COLO668 (cell line): ENCODE measurements at regions not wholly inside any gene's neighbourhood (a gene's known extent, or its start where the extent isn't known, plus 50 kb on each side); places are given as distances from the start of the nearest gene placed in this dataset.

Source experiments
- DNase-seq: peaks from one replicate; lab custom pipeline; 2025; ENCODE audit not compliant: unreplicated experiment; lab: John Stamatoyannopoulos, UW

DNA sequence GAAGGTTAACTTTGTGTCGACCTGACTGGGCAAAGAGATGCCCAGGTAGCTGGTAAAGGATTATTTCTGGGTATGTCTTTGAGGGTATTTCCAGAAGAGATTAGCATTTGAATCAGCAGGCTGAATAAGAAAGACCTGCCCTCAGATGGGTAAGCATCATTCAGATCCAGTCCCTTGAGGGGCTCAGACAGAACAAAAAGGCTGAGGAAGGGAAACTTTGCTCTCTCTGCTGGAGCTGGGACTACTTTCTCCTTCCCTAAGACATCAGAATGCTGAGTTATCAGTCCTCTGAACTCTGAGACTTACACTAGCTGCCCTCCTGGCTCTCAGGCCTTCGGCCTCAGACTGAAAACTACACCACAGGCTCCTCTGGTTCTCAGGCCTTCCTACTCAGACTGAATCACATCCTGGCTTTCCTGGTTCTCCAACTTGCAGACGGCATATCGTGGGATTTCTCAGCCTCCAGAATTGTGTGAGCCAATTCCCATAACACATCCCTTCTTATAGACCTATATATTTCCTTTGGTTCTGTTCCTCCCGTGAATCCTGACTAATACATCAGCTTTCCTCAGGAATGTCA is 982.9 kb downstream of the TUSC7 start:
- DNase-seq, result no peak

DNA sequence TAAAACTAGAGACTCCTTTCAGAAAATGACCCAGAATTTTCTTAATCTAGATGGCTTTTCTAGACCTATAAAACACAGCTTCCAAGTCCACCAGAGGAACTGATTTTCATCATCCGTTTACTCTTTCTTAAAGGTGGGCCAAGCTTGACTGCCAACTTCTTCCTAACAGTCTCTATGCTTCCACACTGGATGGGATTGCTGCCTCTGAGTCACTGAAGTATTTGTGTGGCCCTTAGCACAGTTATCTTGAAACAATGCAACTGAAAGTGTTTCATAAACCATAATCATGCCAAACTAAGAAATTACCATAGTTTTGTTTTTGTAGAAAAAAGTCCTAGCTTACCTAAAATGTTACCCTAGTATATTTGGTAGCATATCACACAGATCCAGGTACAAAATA is 985.7 kb downstream of the TUSC7 start:
- DNase-seq, result no peak

DNA sequence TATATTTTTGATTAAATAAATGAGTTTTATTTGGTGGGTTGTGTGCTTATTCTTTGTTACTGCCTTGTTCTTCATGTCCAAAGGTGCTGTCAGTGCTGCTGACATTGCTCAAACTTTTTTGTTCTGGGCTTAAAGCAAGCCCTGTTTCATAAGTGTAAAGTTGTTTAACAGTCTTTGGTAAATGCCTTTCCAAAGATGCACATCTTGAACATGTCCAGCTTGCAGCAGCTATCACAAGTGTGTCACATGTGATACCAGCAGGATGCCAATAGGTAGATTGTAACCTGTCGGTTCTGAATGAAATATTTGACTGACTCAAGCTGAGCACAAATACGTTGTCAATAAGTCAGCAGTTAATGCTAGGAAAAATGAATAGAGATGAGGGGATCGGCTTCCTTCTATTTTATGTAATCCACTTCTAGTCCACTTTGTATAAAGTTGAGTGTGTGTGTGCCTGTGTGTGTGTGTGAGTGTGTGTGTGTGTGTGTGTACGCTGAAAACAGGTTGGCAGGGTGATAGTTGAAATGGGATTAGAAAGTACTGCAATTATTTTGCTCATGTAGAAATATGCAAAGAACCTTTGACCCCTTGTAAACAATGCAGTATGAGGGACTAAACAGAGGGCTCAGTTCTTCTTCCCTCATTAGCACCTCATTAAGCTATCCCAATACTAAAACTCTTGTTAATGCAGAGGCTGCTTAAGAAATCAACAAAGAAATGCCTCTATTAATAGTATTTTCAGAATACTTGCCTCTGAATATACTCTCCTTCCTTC is 986.5 kb downstream of the TUSC7 start:
- DNase-seq, result no peak

DNA sequence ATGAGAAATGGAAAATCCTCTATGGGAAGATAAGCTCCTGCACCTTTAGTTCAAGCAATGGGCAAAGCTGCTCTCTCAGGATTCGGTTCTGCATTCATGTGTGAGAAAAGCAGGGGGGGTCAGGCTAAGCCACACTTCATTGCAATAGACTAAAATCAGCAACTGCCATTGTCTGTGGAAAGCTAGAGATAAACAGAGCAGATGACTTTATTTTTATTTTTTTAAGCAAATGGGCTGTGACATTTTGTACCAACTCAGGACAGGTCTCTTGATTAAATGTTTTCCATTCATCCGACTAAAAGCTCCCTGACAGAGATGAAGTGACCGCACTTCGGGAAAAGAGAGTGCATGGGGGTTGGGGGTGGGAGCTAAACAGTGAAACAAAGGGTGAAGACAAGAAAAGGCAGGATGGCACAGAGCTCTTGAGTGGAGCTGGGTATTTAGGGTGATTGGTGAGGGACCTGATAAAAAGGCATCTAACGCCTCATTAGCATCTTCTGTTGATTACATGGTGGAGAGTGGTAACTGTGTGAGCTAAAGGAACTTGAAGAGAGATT is 987.4 kb downstream of the TUSC7 start:
- no peak for DNase-seq

DNA sequence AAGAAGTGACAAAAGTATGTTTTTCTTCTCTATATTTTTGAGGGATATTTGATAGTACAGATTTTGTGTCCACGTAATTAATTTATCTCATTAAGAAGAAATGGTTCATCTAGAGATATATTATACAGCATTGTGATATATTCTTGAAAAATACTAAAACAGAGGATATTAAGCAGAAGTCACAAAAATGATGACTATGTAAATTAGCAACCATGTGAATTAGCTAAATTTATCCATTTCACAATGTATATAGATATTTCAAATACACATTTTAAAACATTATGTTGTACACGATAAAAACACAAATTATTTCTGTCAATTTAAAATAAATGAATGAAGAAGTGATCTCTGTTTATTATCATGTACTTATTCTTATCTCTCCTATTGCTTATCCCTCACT is 989.5 kb downstream of the TUSC7 start:
- no peak for DNase-seq

DNA sequence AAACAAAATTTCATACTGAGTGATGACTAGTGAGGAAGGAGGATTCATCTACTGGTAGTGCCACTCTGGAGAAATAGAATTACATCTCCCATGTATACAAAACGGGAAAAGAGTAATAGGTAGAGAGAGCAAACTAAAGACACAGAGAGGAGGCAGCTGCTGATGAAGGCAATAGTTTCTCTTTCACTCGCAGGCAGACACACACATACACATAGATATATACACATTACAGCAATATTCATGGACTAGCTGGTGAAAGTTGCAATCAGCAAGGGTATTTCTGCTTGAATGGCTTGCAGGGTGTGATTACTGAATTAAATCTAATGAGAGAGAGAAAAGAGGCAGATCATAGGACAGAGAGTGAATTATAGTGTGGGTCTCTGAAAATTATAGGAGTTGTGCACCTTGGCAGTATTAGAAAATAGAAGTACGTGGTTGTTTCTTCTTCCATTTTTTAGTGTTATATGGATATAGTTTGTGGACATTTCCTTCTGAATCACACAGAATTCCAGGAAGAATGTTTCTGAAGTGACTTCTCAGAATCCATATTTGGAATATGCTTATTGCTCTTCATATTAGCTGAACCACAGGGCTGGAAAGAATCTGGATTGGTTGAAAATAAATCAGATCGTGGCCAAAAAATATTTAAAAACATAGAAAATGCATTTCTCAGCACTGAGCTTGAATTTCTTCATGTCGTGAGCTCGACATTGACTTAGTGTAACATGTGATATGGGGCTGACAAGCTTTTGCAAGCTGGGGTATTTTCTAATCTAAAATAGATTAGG is 991.2 kb downstream of the TUSC7 start:
- DNase-seq, result no peak

DNA sequence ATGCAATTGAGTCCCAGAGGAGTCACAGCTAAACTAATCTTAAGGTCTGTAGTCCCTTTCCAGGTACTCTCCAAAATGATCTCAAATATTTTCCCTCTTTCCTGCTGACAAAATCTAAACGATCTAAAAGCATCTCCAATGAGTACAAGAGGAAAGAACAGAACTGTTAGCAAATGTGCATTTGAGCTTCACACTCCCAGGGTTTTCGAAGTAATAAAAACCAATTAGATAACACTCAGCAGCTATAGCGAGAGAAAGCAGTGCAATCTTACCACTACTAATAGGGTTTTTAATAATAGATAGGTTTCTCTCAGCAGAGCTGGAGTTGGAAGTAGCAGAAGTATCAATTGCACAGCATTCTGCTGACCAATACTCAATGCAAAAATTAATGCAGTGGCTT is 995.4 kb downstream of the TUSC7 start:
- no peak for DNase-seq

DNA sequence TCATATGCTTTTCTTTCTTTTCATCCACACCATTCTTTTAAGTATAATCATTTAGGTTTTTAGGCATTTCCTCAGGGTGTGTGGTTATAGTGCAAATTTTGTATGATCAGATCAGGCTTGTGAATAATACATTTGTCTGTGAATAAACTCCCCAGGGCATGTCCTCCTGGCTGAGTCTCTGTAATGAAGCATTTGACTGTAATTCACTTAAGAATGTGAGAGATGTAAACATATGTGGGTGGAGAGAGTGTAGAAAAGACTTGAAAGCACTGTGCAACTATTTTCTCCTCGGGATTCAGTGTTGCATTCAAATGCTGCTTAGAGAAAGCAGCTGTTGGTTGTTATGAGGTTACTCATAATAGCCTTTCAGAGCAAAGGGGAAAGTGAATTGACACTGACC is 996.5 kb downstream of the TUSC7 start:
- DNase-seq, result no peak

DNA sequence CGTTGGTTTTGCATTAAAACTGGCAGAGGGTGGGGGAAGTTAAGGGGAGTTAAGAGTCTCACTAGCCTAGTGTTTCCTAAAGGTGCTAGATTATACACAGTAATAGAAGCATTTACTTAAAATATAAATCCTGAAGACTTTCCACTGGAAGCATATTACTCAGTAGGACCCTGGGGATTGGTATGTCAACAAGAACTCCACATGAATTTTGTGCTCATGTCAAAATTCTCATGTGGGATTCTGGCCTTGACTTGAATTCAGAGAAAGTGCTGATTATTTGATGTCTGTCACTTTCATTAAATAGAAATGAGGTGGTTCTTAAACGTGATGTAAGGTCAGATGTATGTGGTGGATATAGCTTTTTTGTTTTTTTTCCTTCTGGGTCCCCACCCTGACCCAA is 997.2 kb downstream of the TUSC7 start:
- DNase-seq, result no peak

DNA sequence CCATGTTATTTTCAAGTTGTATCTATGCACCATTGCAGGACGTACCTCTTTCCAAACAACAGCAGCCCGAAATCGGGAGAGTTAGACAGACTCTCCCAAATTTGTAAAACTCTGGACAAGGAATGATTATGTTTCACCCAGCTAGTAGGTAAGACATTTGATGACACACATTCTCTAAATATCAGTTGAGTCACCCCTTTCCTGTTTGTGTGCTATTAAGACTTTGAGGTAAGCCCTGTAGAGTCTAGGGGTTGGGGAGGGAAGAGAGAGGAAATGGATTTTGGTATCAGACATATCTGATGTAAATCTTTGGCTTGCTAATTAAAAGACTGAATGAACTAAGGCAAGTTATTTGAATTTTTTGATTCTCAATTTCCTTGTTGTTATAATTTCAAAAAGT is 999.0 kb downstream of the TUSC7 start:
- no peak for DNase-seq

DNA sequence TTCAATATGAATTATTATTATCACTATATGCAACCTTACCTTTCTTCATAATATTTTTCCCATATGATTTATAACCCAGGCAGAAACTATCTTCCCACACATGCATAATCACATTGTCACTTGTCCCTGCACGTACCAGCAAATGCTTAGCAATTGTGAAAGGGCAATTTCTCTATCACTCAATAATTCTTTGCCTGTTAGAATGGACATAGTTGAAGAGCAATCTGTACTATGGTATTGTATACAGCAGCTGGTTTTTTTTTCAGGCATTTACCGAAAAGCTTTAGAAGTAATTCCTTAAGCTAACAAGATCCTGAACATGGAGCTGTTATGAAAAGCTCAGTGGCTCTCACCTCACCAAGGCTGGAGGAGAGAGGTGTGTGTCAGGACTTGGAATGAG is 999.5 kb downstream of the TUSC7 start:
- no peak for DNase-seq

DNA sequence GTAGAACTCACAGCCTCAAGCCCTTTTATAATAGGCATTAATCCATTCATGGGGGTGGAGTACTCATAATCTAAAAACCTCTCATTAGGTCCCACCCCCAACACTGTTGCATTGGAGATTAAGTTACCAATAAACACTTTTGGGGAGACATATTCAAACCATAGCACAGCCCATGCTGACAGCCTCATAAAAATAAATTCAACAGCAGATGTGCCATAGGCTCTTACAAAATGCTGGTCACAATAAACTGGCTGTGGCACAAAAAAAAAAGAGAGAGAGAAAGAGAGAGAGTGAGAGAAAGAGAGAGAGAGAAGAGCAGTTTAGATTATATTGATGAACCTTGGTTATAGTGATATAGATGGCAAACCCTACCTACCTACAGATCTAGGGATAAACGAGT is 1000.9 kb downstream of the TUSC7 start:
- DNase-seq, result no peak

DNA sequence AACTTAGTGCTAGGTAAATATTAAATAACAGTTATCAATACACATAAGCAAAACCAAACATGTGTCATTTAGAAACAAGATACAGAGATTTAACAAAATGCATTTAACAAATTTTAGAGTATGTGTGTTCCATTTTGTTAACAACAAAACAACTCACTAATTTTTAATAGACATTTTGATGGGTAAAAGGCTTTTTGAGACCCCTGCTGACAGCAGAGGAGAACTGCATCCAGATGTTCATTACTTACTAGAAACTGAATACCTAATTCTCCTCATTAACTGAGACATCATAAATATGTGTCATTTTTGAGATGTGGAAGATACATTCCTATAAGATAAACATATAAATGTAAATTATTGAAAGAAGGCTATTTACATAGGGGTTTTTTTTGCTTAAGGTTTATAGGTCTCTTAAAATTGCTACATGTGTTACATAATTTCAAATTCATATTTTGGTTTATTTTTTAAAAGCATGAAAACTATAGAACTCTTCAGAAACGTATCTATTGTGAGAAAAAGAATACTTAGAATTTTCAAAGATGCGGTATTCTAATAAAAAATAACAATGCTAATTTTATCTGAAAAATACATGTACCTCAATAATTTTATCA is 1009.8 kb downstream of the TUSC7 start:
- DNase-seq, result peak; percentile 1

DNA sequence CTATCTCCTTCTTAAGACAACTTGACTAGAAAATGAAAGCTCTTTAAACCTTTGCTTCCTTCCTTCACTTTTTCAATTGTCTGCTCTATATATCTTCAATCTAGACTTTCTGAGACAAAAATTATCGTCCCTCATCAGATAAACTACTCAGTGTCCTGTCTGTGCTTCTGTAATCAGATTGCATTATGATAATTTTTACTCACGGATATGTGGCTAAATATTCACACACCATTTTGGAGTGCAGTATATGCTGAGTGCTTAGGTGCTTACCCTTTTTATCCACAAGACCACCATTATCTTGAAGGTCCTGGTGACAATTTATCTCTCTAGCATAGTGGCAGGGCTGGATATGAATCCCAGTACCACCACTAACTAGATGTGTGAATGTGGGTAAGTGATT is 1012.3 kb downstream of the TUSC7 start:
- DNase-seq, result no peak

DNA sequence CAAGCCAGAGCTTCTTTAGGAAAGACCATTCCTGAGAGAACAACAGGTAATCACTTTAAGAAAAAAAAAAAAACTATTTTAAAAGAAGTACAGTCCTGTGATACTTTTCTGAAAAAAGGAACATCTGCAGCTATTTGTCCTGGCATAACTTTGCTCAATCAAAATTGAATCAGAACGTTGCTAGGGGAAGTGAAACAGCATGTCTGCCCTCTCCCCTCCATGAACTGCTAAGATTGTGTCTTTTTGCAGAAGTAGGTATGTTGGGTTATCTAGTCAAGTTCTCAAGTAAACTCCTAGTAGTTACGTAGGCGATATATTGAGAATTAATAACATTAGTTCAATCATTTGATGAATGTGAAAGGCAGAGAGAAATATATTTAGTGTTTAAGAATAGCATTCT is 1013.3 kb downstream of the TUSC7 start:
- DNase-seq, result no peak

DNA sequence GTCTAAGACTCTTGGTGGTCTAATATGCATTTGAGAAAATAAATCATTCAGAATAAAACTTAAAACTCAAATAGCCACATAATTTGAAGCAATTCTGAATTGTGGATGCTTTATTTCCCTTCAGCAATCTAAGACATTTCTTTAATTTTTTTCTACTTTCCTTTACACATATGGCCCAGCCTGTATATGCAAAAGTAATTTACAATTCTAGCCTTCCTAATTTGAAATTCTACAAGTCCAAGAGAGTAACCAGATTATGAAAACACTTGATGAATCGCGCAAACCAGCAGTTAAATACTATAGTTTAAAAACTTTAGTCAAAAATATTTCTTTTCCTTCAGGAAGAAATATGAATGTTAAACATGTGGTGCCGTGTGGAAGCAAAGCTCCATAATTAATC is 1014.2 kb downstream of the TUSC7 start:
- DNase-seq, result no peak

DNA sequence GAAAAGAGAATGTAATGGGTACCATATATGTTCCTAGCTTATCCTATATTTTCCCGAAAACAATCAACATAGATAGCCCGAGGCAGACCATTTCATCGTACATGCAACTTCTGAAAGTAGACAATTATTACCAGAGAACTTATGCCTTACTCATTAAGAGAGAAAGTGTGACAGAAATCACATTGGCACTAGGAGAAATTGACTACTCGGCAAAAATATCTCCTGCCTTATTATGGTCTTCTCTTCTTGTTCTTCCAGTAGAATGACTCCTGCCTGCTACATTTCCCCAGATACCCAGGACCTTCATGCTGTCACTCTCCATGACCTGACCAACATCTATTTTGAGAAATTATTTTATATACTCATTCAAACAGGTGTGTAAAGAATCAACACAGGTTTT is 1015.7 kb downstream of the TUSC7 start:
- no peak for DNase-seq

DNA sequence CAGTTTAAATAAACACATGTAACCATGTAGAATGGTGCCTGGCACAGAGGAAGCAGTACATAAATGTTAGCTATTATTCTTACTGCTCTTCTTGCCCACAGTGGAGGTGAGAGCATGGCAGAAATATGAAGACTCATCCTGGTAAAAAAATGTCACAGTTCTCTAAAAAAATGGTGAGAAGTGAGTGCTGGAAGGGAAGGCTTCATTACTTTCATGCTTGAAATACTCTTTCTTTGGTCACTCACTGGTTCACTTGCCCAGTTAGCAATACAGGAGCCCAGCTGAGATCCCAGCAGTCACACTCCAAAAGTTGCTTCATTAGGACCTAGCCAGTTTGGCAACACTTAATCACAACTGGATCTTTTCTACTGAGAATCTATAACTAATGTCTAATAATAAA is 1017.2 kb downstream of the TUSC7 start:
- no peak for DNase-seq

DNA sequence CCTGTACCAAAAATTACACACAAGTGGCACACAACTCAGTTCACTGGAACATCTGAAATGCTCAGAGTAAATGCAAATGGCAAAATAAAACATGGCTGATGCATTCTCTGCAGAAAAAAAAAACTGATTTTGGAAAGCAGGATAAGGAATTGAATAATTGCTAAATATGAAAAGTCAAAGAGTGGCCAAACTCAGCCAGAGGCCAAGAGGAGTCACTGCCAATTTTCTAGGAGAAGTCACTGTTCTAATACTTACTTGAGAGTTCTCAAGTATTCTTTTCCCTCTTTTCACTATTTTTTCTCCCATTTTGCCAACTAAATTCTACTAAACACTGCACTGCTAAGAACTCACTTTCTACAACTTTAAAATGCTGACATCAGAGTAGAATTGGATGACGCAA is 1018.6 kb downstream of the TUSC7 start:
- DNase-seq, result no peak

DNA sequence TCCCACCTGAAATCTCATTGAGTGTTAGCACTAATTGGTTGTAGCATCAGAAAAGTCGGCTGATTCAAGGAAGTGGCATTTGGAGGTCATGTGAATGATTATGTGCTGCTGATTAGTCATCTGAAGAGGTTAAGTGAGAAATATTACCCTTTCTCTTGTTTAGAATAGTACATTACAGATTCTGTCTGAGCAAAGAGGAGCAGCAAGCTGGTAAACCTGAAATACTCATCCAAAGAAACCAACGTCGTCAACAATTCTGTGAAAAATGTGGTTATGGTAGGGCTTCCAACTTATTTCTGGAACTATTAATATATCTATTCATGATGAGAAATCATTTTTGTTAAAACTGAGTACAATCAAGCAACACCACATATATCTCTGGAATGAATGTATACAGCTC is 1024.9 kb downstream of the TUSC7 start:
- no peak for DNase-seq

DNA sequence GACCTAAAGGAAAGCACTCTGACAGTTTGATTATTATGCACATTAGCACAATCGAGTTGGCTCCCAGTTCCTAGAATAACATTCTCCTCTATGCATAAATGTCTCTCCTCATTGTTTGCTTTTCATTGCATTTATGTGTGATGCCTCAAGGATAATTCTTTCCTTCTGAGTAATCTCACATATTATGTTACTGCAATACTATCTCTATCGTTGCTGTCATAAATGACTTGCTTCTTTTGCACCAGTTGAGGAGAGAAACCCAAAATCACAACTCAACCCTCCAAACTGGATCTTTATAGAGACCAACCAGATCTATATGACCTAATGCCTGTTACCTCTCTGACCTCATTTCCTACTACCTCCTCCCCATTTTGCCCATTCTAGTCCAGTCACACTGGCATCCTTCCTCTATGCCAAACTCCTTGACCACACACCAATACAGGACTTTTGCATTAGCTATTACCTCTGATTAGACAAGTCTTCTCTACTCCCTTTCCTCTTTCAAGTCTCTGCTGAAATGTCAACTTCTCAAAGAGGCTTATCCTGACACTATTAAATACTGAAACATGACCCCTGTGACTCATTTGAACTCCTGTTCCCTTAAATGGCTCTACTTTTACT is 1026.0 kb downstream of the TUSC7 start:
- no peak for DNase-seq
